A549 (cell line): ENCODE measurements at regions not wholly inside any gene's neighbourhood (a gene's known extent, or its start where the extent isn't known, plus 50 kb on each side); places are given as distances from the start of the nearest gene placed in this dataset.
"Not testable (repeated sequence)": the region's sequence is repeated elsewhere in the genome, so short reads cannot be mapped to it uniquely, and the experiment has no call there.

Source experiments
- CTCF ChIP-seq: fragments of >200 bp; sonication (Bioruptor Twin); formaldehyde crosslinking; IDR thresholded peaks from 3 replicates; pipeline ENCODE4 v1.5.1; 2016
- ESRRA ChIP-seq: fragments of 150-350 bp; IDR thresholded peaks from 2 replicates; pipeline ENCODE4 v1.6.1; 2014; ENCODE audit warnings: mild to moderate bottlenecking, low read length, borderline replicate concordance
- JUNB ChIP-seq: fragments of >200 bp; sonication (Bioruptor Twin); formaldehyde crosslinking; IDR thresholded peaks from 2 replicates; pipeline ENCODE4 v1.6.1; 2016
- NPAS2 ChIP-seq: fragments of 250-450 bp; sonication (Bioruptor Pico); IDR thresholded peaks from 2 replicates; pipeline ENCODE4 v1.8.0; 2022; ENCODE audit warnings: mild to moderate bottlenecking, moderate library complexity, borderline replicate concordance
- POLR2AphosphoS2 ChIP-seq: conservative IDR thresholded peaks from 2 replicates; pipeline ENCODE4 v1.6.1; 2012; ENCODE audit warnings: low read length, improper control_type of control experiment, inconsistent platforms
- RAD21 ChIP-seq, 2 experiments: fragments of >200 bp in 1 of 2; sonication (Bioruptor Twin) in 1 of 2; formaldehyde crosslinking in 1 of 2; IDR thresholded peaks in 1 of 2; conservative IDR thresholded peaks in 1 of 2; 2 replicates in 1 of 2; 3 replicates in 1 of 2; pipeline ENCODE4 v1.6.1; 2012 to 2018; ENCODE audit warnings: inconsistent platforms in 1 of 2
- SMC3 ChIP-seq: fragments of >200 bp; sonication (Bioruptor Twin); formaldehyde crosslinking; IDR thresholded peaks from 3 replicates; pipeline ENCODE4 v1.6.1; 2018; ENCODE audit warnings: inconsistent platforms
- ZC3H11A ChIP-seq: fragments of 450-650 bp; IDR thresholded peaks from 2 replicates; pipeline ENCODE4 v1.6.1; 2014; ENCODE audit warnings: antibody characterized with exemption, mild to moderate bottlenecking

GRCh38 chr11:31949733-31950200, 138.6 kb upstream of the PAX6 start:
- TF ChIP-seq ESRRA; JUNB; SMC3; NPAS2 (CRISPR knock-in tag); CTCF; ZC3H11A; POLR2AphosphoS2; RAD21 (conservative IDR thresholded peaks at IDR 0.05 in 1 of 2, IDR thresholded peaks at IDR 0.05 in 1 of 2): not testable (repeated sequence)
